ENCODE measurements at regions not wholly inside any gene's neighbourhood (a gene's known extent, or its start where the extent isn't known, plus 50 kb on each side); places are given as distances from the start of the nearest gene placed in this dataset.
A peak's percentile ranks its signal among the peaks of the same experiment; 100 is the strongest.

- TF ChIP-seq CTCF (IDR thresholded peaks at IDR 0.05; ENCODE audit: low read depth, low read length, poor library complexity, severe bottlenecking) (peak; percentile 41), EZH2phosphoT487 (IDR thresholded peaks at IDR 0.05; ENCODE audit: borderline replicate concordance, low read length) (no peak)
Observed at GRCh38 chr22:49317369-49317768, 510.3 kb downstream of the BRD1 start.
